Thyroid gland (tissue), 4 donors: ENCODE measurements at regions not wholly inside any gene's neighbourhood (a gene's known extent, or its start where the extent isn't known, plus 50 kb on each side); places are given as distances from the start of the nearest gene placed in this dataset.
"Not testable (repeated sequence)": the region's sequence is repeated elsewhere in the genome, so short reads cannot be mapped to it uniquely, and the experiment has no call there.

ENCODE experiments used
- DNase-seq, 2 donors: peaks; one replicate each; pipeline ENCODE4 v3.0.0-alpha.2; 2019
- H3K27ac ChIP-seq, 3 donors: fragments of 200-600 bp; sonication (generic); 1 replicate in 2 of 3; 2 replicates in 1 of 3; pipeline ENCODE4 v1.5.1; 2016 to 2019; ENCODE audit warnings: mild to moderate bottlenecking in 1 of 3, moderate library complexity in 1 of 3
- H3K27me3 ChIP-seq: fragments of 200-600 bp; sonication (generic); one replicate; pipeline ENCODE4 v1.5.1; 2019
- H3K36me3 ChIP-seq, 2 donors: fragments of 200-600 bp; sonication (generic); one replicate each; pipeline ENCODE4 v1.5.1; 2016 to 2019
- H3K4me1 ChIP-seq, 2 donors: fragments of 200-600 bp; sonication (generic); one replicate each; pipeline ENCODE4 v1.5.1; 2017 to 2019
- H3K4me3 ChIP-seq, 3 donors: fragments of 200-600 bp; sonication (generic); replicated peaks in 1 of 3; 1 replicate in 2 of 3; 2 replicates in 1 of 3; pipeline ENCODE4 v1.5.1; 2016; ENCODE audit warnings: mild to moderate bottlenecking in 1 of 3
- H3K9me3 ChIP-seq: fragments of 200-600 bp; sonication (generic); one replicate; pipeline ENCODE4 v1.5.1; 2017
- CTCF ChIP-seq, 6 experiments: fragments of 200-600 bp in 3 of 6; fragments of 450-650 bp in 3 of 6; sonication (generic) in 3 of 6; IDR thresholded peaks; one replicate each; pipeline ENCODE4 v1.5.1; 2016 to 2019; ENCODE audit warnings: antibody characterized with exemption in 6 of 6, mild to moderate bottlenecking in 2 of 6, inconsistent platforms in 1 of 6, moderate library complexity in 1 of 6
- POLR2A ChIP-seq, 2 donors: fragments of 450-650 bp; IDR thresholded peaks; one replicate each; pipeline ENCODE4 v1.6.1; 2017; ENCODE audit warnings: antibody characterized with exemption in 2 of 2, mild to moderate bottlenecking in 2 of 2, moderate library complexity in 1 of 2
- WGBS, 2 donors: methylation state at CpG; one replicate each; pipeline ENCODE4 v1.1.5; 2017; 5-methylcytosine and 5-hydroxymethylcytosine counted together
- intact Hi-C: fragments of 100-400 bp; cut with DNase I; formaldehyde crosslinking; loops from one replicate; pipeline ENCODE4 v1.15.1; 2023

- peaks cover 17 to 25% of the 10 kb centered on the region in 2 donors for H3K36me3 ChIP-seq
- intact Hi-C loops, result no loop called here
- no peak overlapping the region for H3K4me3 ChIP-seq
- DNase-seq, result no peak
- H3K9me3 ChIP-seq, result no peaks in the 10 kb centered on the region
- peak overlapping the region; percentile 68 to 82 (median 76) for H3K27ac ChIP-seq
- peaks cover 39 to 68% of the 10 kb centered on the region in 2 donors for H3K4me1 ChIP-seq
- H3K27me3 ChIP-seq, result no peaks in the 10 kb centered on the region
- WGBS, 2 donors, result 60 to 65% methylated on average over 3 of the region's 3 CpGs
- TF ChIP-seq POLR2A (IDR thresholded peaks at IDR 0.05) (peak in 1 of 2 donors; percentile 57), CTCF (IDR thresholded peaks at IDR 0.05) (no peak)
Observed at GRCh38 chr9:715743-716400, 125.6 kb upstream of the DMRT1 start.

GRCh38 chr9:717722-718121 lies 123.8 kb upstream of the DMRT1 start:
- Histone ChIP-seq H3K27ac (peak overlapping the region; percentile 68 to 80 (median 76)), H3K36me3 (peaks cover 0 to 9% of the 10 kb centered on the region in 2 donors), H3K9me3 (no peaks in the 10 kb centered on the region), H3K4me1 (peaks cover 49 to 86% of the 10 kb centered on the region in 2 donors), H3K27me3 (no peaks in the 10 kb centered on the region), H3K4me3 (no peak overlapping the region)
- no peak for DNase-seq
- TF ChIP-seq POLR2A (IDR thresholded peaks at IDR 0.05), result no peak
- TF ChIP-seq CTCF (IDR thresholded peaks at IDR 0.05), result no peak
- intact Hi-C loops, result no loop called here
- WGBS, 2 donors, result 81 to 86% methylated on average over 5 of the region's 5 CpGs

GRCh38 chr9:720239-720881 lies 121.1 kb upstream of the DMRT1 start:
- intact Hi-C loops, result no loop called here
- 72 to 83% methylated on average over 5 of the region's 5 CpGs for WGBS, 2 donors
- Histone ChIP-seq H3K9me3 (no peaks in the 10 kb centered on the region), H3K4me1 (peaks cover 32 to 77% of the 10 kb centered on the region in 2 donors), H3K36me3 (no peaks in the 10 kb centered on the region), H3K27ac (peak overlapping the region; percentile 68 to 80 (median 76)), H3K27me3 (no peaks in the 10 kb centered on the region), H3K4me3 (no peak overlapping the region)
- no peak for DNase-seq
- TF ChIP-seq POLR2A (IDR thresholded peaks at IDR 0.05) (no peak), CTCF (IDR thresholded peaks at IDR 0.05) (no peak)

GRCh38 chr9:722388-722980 lies 119.0 kb upstream of the DMRT1 start:
- Histone ChIP-seq H3K4me3 (no peak overlapping the region), H3K27me3 (no peaks in the 10 kb centered on the region), H3K4me1 (peaks cover 19 to 63% of the 10 kb centered on the region in 2 donors), H3K27ac (peak overlapping the region; percentile 59 to 74 (median 68)), H3K36me3 (no peaks in the 10 kb centered on the region), H3K9me3 (no peaks in the 10 kb centered on the region)
- peak; percentile 20 to 40 for DNase-seq
- no peak for TF ChIP-seq CTCF (IDR thresholded peaks at IDR 0.05)
- peak in 1 of 2 donors; percentile 45 for TF ChIP-seq POLR2A (IDR thresholded peaks at IDR 0.05)
- intact Hi-C loops, result no loop called here
- 58 to 60% methylated on average over 7 of the region's 7 CpGs for WGBS, 2 donors

GRCh38 chr9:724461-724860 lies 117.0 kb upstream of the DMRT1 start:
- H3K27me3 ChIP-seq, intact Hi-C loops, H3K9me3 ChIP-seq, DNase-seq, H3K4me3 ChIP-seq, H3K36me3 ChIP-seq: not testable (repeated sequence)
- 89 to 92% methylated on average over 14 of the region's 14 CpGs for WGBS, 2 donors
- Histone ChIP-seq H3K4me1 (peaks cover 19 to 59% of the 10 kb centered on the region in 2 donors), H3K27ac (peak overlapping the region in 2 of 3 donors; percentile 22 to 27)
